ENCODE measurements at regions not wholly inside any gene's neighbourhood (a gene's known extent, or its start where the extent isn't known, plus 50 kb on each side); places are given as distances from the start of the nearest gene placed in this dataset.
A peak's percentile ranks its signal among the peaks of the same experiment; 100 is the strongest.

- TF ChIP-seq, protein P1, sequence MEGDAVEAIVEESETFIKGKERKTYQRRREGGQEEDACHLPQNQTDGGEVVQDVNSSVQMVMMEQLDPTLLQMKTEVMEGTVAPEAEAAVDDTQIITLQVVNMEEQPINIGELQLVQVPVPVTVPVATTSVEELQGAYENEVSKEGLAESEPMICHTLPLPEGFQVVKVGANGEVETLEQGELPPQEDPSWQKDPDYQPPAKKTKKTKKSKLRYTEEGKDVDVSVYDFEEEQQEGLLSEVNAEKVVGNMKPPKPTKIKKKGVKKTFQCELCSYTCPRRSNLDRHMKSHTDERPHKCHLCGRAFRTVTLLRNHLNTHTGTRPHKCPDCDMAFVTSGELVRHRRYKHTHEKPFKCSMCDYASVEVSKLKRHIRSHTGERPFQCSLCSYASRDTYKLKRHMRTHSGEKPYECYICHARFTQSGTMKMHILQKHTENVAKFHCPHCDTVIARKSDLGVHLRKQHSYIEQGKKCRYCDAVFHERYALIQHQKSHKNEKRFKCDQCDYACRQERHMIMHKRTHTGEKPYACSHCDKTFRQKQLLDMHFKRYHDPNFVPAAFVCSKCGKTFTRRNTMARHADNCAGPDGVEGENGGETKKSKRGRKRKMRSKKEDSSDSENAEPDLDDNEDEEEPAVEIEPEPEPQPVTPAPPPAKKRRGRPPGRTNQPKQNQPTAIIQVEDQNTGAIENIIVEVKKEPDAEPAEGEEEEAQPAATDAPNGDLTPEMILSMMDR (IDR thresholded peaks at IDR 0.05; ENCODE audit: low read depth, low read length), result peak; percentile 27
- TF ChIP-seq EZH2phosphoT487 (IDR thresholded peaks at IDR 0.05; ENCODE audit: low read depth), result no peak
Observed at GRCh38 chr1:63143482-63143881, 178.9 kb upstream of the FOXD3 start.
